ENCODE measurements at regions not wholly inside any gene's neighbourhood (a gene's known extent, or its start where the extent isn't known, plus 50 kb on each side); places are given as distances from the start of the nearest gene placed in this dataset.
A peak's percentile ranks its signal among the peaks of the same experiment; 100 is the strongest.

- no peak for DNase-seq
Measured at GRCh38 chr3:184659797-184660301, 52.0 kb downstream of the MAGEF1 start.

GRCh38 chr3:184658223-184658928 is 53.5 kb downstream of the MAGEF1 start:
- DNase-seq: no peak

- no peak for DNase-seq
Measured at GRCh38 chr3:184656829-184657681, 54.8 kb downstream of the MAGEF1 start.

- no peak for DNase-seq
Measured at GRCh38 chr3:184656458-184656828, 55.4 kb downstream of the MAGEF1 start.

GRCh38 chr3:184655597-184655996 is 56.3 kb downstream of the MAGEF1 start:
- no peak for DNase-seq

GRCh38 chr3:184654375-184654774 is 57.5 kb downstream of the MAGEF1 start:
- no peak for DNase-seq

- no peak for DNase-seq
Measured at GRCh38 chr3:184652465-184652864, 59.4 kb downstream of the MAGEF1 start.

GRCh38 chr3:184651904-184652303 is 60.0 kb downstream of the MAGEF1 start:
- DNase-seq: no peak

- DNase-seq: no peak
Measured at GRCh38 chr3:184648636-184649035, 63.2 kb downstream of the MAGEF1 start.

GRCh38 chr3:184647405-184647936 is 64.4 kb downstream of the MAGEF1 start:
- DNase-seq: no peak

- DNase-seq: no peak
Measured at GRCh38 chr3:184645336-184645735, 66.5 kb downstream of the MAGEF1 start.

- no peak for DNase-seq
Measured at GRCh38 chr3:184643442-184643841, 68.4 kb downstream of the MAGEF1 start.

GRCh38 chr3:184642631-184643285 is 69.1 kb downstream of the MAGEF1 start:
- peak in 6 of 56 donors; percentile 3 to 16 (median 11) for DNase-seq

GRCh38 chr3:184641430-184641829 is 70.4 kb downstream of the MAGEF1 start:
- no peak for DNase-seq

- no peak for DNase-seq
Measured at GRCh38 chr3:184639351-184639750, 72.5 kb downstream of the MAGEF1 start.

- no peak for DNase-seq
Measured at GRCh38 chr3:184637705-184638104, 74.2 kb downstream of the MAGEF1 start.

- no peak for DNase-seq
Measured at GRCh38 chr3:184636741-184637316, 75.0 kb downstream of the MAGEF1 start.

- DNase-seq: no peak
Measured at GRCh38 chr3:184635774-184636173, 74.2 kb downstream of the EPHB3 start.

GRCh38 chr3:184635126-184635525 is 73.5 kb downstream of the EPHB3 start:
- peak in 3 of 56 donors; percentile 10 to 11 (median 10) for DNase-seq

GRCh38 chr3:184633237-184633579 is 71.6 kb downstream of the EPHB3 start:
- no peak for DNase-seq

GRCh38 chr3:184632551-184633236 is 71.1 kb downstream of the EPHB3 start:
- no peak for DNase-seq

All from amygdala (tissue), 56 donors.